SIG-M5 treated with dmso at 0.1 percent for 504 hours (cell line): ENCODE measurements at regions not wholly inside any gene's neighbourhood (a gene's known extent, or its start where the extent isn't known, plus 50 kb on each side); places are given as distances from the start of the nearest gene placed in this dataset.

Experiments used
- DNase-seq: peaks from one replicate; lab custom pipeline; 2025; ENCODE audit not compliant: unreplicated experiment; lab: John Stamatoyannopoulos, UW

- DNase-seq: peak; percentile 86
Measured at GRCh38 chr1:173420330-173420806, 56.8 kb upstream of the PRDX6 start.

- no peak for DNase-seq
Measured at GRCh38 chr1:173421286-173421685, 55.8 kb upstream of the PRDX6 start.

GRCh38 chr1:173421789-173422188 lies 55.3 kb upstream of the PRDX6 start:
- DNase-seq: no peak

- DNase-seq: peak; percentile 58
Measured at GRCh38 chr1:173422456-173422976, 54.6 kb upstream of the PRDX6 start.

- no peak for DNase-seq
Measured at GRCh38 chr1:173423291-173423690, 53.8 kb upstream of the PRDX6 start.

GRCh38 chr1:173424143-173424542 lies 53.0 kb upstream of the PRDX6 start:
- DNase-seq: no peak

GRCh38 chr1:173424782-173425407 lies 52.2 kb upstream of the PRDX6 start:
- DNase-seq: no peak

- DNase-seq: no peak
Measured at GRCh38 chr1:173426057-173426456, 51.1 kb upstream of the PRDX6 start.

GRCh38 chr1:173427146-173428054 lies 49.7 kb upstream of the PRDX6 start:
- DNase-seq: no peak
